ENCODE measurements at regions not wholly inside any gene's neighbourhood (a gene's known extent, or its start where the extent isn't known, plus 50 kb on each side); places are given as distances from the start of the nearest gene placed in this dataset.

DNA sequence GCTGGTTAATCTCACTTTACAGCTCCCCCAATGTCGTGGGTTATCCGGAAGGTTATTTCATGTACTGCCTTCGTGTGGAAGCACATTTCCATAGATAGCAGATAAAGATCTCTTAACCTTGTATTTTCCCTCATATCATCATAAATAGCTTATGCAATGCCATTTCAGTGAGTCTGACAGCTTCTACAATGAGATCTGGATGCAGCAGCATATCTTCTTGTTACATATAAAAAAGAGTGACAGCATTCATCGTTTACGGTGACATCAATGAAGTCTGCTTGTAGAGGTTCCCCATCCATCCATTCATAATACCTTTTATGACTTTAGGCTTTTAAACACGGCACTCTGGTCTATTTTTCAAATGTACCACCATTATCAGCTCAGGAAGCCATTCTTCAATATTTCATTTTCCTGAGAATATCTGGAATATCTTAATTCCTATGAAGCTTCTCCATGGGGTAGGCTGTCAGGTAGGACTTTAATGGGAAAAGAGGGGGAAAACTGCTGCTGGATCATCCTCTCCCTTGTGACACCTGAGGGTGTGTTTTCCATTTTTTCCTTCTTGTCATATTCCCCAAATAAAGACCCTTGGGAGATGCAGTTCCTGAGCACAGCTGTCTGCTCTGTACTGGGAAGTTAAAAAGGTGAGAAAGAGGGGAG is 51.9 kb upstream of the CTBP2 start:
- TF ChIP-seq CTCF (IDR thresholded peaks at IDR 0.05) (no peak), POLR2A (IDR thresholded peaks at IDR 0.05) (no peak)
